HG03432 (cell line): ENCODE measurements at regions not wholly inside any gene's neighbourhood (a gene's known extent, or its start where the extent isn't known, plus 50 kb on each side); places are given as distances from the start of the nearest gene placed in this dataset.
"Not testable (repeated sequence)": the region's sequence is repeated elsewhere in the genome, so short reads cannot be mapped to it uniquely, and the experiment has no call there.

ENCODE experiments used
- ATAC-seq: cut with Tn5 transposase; IDR thresholded peaks from one replicate; pipeline ENCODE4 v1.9.1; 2021; ENCODE audit warnings: mild to moderate bottlenecking, moderate library complexity; ENCODE audit not compliant: unreplicated experiment

DNA sequence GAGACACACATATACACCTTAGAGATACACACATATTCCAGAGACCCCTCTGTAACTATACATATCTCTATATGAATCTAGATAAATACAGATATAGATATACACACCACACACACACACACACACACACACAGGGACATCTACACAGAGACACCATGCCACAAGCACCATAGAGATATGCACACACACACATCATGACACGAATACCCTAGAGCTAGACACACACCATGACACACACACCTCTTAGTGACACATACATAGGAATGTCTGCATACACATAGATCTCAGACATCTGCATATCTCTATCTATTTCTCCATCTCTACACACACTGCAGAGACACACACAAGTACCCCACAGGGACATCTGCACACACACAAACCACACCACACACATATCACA is 270.0 kb downstream of the CYRIA start:
- ATAC-seq = no peak

DNA sequence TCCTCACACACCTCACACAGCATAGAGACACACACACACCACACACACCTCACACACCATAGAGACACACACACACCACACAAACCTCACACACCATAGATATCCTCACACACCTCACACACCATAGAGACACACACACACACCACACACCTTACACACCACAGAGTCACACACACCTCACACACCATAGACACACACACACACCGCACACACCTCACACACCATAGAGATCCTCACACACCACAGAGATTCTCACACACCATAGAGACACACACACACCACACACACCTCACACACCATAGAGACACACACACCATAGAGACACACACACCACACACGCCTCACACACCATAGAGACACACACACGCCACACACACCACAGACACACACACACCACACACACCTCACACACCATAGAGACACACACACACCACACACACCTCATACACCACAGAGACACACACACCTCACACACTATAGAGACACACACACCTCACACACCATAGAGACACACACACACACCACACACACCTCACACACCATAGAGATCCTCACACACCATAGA is 270.6 kb downstream of the CYRIA start:
- no peak for ATAC-seq

GRCh38 chr2:16394072-16394985 is 271.3 kb downstream of the CYRIA start:
- ATAC-seq = no peak

GRCh38 chr2:16393500-16394071 is 272.0 kb downstream of the CYRIA start:
- ATAC-seq = no peak

GRCh38 chr2:16392647-16393499 is 272.8 kb downstream of the CYRIA start:
- no peak for ATAC-seq

GRCh38 chr2:16391986-16392385 is 273.6 kb downstream of the CYRIA start:
- no peak for ATAC-seq

GRCh38 chr2:16390561-16390960 is 275.1 kb downstream of the CYRIA start:
- no peak for ATAC-seq

DNA sequence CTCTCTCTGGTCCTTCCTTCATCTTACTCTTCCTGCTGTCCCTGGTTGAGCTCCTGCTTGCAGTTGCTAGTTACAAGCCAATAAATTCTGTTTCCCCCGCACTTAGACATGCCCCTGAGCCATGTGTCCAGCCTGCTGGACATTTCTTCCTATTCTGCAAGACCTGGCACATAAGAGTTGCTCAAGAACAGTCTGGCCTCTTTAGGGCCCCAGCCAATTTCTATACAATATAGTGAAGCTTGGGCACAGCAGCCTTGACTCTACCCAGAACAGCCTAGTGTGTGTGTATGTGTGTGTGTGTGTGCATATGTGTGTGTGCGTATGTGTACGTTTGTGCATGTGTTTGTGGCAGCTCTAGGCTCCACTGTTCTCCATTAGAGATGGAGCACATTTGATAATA is 276.0 kb downstream of the CYRIA start:
- ATAC-seq = no peak

GRCh38 chr2:16388199-16388830 is 277.3 kb downstream of the CYRIA start:
- not testable (repeated sequence) for ATAC-seq

DNA sequence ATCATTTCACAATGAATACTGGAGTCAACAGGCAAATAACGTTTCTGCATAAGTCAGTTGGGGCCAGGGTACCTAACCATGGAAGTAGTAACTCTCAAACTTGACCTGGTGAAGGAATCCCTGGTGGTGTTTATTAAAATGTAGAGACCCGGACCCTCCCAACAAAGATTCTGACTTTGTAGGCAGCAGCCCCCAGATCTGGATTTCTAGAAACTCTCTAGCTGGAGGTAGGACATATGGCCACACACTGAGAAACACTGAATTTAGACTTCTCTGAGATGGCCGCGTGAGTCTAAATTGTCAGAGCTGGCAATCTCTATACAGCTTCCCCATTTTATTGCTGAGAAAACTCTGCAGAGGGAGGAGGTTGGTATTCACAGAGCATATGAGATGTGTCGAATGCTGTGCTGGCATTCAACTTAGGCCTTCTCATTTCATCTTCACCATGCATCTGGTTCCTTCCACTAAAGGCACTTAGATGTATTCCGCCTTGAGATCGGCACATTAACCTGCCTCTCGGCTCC is 278.1 kb downstream of the CYRIA start:
- no peak for ATAC-seq

- ATAC-seq = no peak
Observed at GRCh38 chr2:16386431-16386830, 279.2 kb downstream of the CYRIA start.

DNA sequence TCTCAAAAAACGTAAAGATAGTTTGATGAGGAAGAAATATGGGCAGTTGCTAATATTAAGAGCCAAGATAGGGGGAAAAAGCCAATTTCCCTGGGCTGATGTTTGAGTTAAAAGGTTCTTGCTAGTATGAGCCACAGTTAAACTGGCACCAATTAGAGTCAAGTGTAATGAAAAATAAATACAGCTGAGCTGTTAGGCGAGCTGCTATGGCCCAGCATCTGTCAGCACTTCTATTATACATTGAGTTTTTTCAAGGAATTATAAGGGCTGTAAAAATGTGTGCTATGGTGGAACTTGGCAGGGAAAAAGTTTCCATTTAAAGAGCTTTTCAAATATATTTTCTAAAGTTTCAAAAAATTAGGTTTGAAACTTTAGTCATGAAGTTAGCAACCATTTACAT is 279.6 kb downstream of the CYRIA start:
- ATAC-seq = no peak

DNA sequence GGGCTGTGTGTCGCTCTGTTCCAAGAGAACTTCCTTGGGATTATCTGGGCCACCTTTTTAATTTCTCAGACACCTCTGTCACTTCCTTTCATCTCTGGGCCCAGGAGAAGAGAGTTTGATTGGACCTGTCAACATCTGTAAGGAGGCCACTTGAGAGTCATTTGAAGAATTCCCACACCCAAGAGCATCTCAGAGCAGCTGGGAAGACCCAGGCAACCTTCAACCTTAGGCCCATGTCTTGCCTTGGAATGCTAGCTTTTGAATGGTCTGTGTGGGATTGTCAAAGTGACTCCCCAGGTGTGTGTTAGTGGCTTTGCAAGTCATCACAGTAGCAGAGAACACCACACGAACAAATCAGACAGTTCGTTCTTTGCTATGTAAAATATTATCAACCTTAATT is 280.3 kb downstream of the CYRIA start:
- no peak for ATAC-seq

DNA sequence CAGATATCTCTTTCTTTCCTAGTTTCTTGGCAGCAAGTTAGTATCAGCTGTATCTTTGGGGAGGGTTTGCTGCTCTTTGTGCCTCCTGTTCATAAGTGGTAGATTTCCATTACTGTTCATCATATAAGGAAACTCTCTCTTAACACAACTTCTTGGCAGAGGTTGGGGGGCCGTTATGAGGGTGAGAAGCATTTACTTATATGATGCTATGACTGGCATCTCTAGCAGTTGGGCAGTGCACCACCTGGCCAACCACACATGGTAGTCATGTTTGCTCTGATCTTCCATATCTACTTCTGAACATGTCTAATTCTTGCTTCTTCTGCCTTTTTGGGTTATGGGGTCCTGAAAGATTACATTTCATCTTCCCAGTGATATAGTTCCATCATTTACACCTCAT is 282.2 kb downstream of the CYRIA start:
- no peak for ATAC-seq

DNA sequence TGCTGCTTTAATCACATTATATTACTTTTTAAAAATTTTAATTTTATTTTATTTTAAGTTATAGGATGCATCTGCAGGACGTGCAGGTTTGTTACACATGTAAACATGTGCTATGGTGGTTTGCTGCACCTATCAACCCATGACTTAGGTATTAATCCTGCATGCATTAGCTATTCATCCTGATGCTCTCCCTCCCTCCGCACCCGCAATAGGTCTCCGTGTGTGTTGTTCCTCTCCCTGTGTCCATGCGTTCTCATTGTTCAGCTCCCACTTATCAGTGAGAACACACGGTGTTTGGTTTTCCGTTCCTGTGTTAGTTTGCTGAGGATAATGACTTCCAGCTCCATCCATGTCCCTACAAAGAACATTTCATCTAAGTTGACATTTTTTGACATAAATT is 283.2 kb downstream of the CYRIA start:
- ATAC-seq = no peak

GRCh38 chr2:16381511-16381910 is 284.1 kb downstream of the CYRIA start:
- no peak for ATAC-seq

DNA sequence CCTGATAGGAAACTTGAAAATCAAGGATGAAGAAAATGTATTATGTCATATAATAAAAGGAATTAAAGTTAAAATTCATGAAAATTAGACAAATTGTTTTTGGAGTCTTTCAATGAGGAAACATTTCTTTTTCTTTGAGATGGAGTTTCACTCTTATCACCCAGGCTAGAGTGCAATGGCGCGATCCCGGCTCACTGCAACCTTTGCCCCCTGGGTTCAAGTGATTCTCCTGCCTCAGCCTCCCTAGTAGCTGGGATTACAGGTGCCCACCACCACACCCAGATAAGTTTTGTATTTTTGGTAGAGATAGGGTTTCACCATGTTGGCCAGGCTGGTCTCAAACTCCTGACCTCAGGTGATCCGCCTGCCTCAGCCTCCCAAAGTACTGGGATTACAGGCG is 285.7 kb downstream of the CYRIA start:
- not testable (repeated sequence) for ATAC-seq

DNA sequence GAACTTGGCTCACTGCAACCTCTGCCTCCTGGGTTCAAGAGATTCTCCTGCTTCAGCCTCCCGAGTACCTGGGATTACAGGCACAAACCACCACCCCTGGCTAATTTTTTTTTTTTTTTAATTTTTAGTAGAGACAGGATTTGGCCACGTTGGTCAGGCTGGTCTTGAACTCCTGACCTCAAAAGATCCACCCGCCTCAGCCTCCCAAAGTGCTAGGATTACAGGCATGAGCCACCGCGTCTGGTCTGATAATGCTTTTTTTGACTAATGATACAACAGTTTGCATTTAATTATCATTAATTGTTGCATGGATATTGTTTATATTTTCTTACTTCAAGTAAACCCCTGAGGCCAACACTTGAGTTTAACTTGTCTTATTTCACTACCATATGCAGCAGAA is 286.6 kb downstream of the CYRIA start:
- ATAC-seq = not testable (repeated sequence)

- ATAC-seq = no peak
Observed at GRCh38 chr2:16378031-16378430, 287.6 kb downstream of the CYRIA start.

DNA sequence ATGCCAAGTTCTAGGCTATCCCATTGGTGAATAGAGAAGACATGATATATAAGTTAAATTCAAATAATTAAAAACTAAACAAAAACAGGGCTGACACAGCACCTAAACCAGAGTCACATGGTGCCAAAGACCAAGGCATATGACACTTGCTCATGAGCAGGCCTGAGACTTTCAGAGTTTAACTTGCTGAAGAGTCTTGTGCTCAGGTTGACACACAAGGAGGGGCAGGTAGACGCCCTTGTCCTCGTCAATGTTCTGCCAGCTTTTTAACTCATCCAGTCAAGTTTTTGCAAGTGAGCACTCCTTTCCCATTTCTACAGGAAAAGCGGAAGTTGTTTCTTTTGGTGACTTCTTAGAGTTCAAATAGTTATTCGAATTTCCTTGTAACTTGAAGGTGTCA is 289.7 kb downstream of the CYRIA start:
- no peak for ATAC-seq

GRCh38 chr2:16375351-16375750 is 290.3 kb downstream of the CYRIA start:
- ATAC-seq = no peak
